ENCODE measurements at regions not wholly inside any gene's neighbourhood (a gene's known extent, or its start where the extent isn't known, plus 50 kb on each side); places are given as distances from the start of the nearest gene placed in this dataset.
"Not testable (repeated sequence)": the region's sequence is repeated elsewhere in the genome, so short reads cannot be mapped to it uniquely, and the experiment has no call there.

GRCh38 chr16:29323725-29324124, 82.8 kb downstream of the NPIPB11 start:
- not testable (repeated sequence) for TF ChIP-seq CTCF (IDR thresholded peaks at IDR 0.05; ENCODE audit: poor library complexity, severe bottlenecking); EP300 (conservative IDR thresholded peaks at IDR 0.05; ENCODE audit: poor library complexity, severe bottlenecking); EZH2 (IDR thresholded peaks at IDR 0.05; ENCODE audit: borderline replicate concordance, insufficient read depth, low read length, poor library complexity, severe bottlenecking)
